ENCODE measurements at regions not wholly inside any gene's neighbourhood (a gene's known extent, or its start where the extent isn't known, plus 50 kb on each side); places are given as distances from the start of the nearest gene placed in this dataset.

DNA sequence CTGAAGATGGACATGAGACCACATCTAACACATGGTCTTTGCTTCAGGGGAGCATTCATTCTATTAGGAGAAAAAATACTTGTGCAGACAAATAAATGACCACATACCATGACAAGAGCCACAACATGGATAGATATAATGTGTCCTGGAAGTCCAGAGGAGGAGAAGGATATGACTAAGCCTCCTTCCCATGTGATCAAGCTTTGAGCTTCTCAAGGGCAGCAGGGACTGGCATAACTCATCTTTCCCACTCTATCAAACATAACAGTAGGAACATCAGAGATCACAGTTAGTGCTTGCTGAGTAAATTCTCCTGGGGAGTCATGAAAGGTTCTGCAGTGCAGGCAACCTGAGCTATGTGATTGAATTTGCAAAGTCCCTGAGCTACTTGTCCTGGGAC is 86.0 kb upstream of the LPP start:
- Histone ChIP-seq H3K9ac (ENCODE audit: low read length) (no peak overlapping the region), H3K9me3 (ENCODE audit: control insufficient read depth, low read length) (no peaks in the 10 kb centered on the region), H3K4me1 (ENCODE audit: control insufficient read depth, insufficient read depth, low read length) (peaks cover 16% of the 10 kb centered on the region), H3K36me3 (ENCODE audit: control insufficient read depth, insufficient read depth, low read length) (no peaks in the 10 kb centered on the region), H3K27me3 (ENCODE audit: control insufficient read depth, insufficient read depth, low read length) (peaks cover 20% of the 10 kb centered on the region), H3K4me3 (ENCODE audit: low read length) (no peak overlapping the region)

DNA sequence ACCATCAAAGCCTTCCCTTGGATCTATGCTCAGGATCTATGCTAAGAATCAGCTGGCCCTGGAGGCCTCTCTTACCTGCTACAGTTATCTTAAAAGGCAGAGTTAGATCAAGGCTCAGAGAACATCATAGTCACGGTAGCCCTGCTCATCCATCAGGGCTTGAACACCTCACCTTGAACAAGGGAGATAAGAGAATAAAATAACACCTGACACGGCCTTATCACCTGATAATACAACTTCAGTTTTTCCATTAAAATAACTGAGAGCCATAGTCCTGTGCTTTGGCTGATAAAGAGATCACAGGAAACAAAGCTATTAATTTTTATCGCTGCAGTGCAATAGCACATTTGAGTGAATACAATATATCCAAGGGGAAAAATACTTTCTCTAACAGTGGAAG is 85.6 kb upstream of the LPP start:
- no peak overlapping the region for H3K9ac ChIP-seq (ENCODE audit: low read length)
- H3K4me3 ChIP-seq (ENCODE audit: low read length) = no peak overlapping the region
- H3K4me1 ChIP-seq (ENCODE audit: control insufficient read depth, insufficient read depth, low read length) = peaks cover 16% of the 10 kb centered on the region
- peaks cover 20% of the 10 kb centered on the region for H3K27me3 ChIP-seq (ENCODE audit: control insufficient read depth, insufficient read depth, low read length)
- no peaks in the 10 kb centered on the region for H3K36me3 ChIP-seq (ENCODE audit: control insufficient read depth, insufficient read depth, low read length)
- no peaks in the 10 kb centered on the region for H3K9me3 ChIP-seq (ENCODE audit: control insufficient read depth, low read length)

DNA sequence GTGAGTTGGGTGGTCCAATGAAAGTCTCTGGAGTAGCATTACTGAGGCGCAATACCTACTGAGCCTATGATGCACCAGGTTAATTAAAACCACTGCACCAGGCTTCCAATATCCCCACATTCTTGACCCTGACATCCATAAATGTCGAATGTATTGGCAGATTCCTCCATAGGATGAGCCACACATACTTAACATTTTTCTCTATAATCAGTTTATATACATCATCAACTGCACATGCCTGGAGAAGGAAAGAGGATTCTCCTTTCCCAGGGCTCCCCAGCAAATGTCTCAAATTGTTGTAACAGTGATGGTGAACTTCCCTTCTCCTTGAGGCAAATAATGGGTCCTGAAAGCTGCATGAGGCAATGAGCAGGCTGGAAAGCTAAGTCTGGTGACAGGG is 82.3 kb upstream of the LPP start:
- H3K36me3 ChIP-seq (ENCODE audit: control insufficient read depth, insufficient read depth, low read length) = no peaks in the 10 kb centered on the region
- H3K4me1 ChIP-seq (ENCODE audit: control insufficient read depth, insufficient read depth, low read length) = no peaks in the 10 kb centered on the region
- H3K9ac ChIP-seq (ENCODE audit: low read length) = no peak overlapping the region
- no peak overlapping the region for H3K4me3 ChIP-seq (ENCODE audit: low read length)
- H3K27me3 ChIP-seq (ENCODE audit: control insufficient read depth, insufficient read depth, low read length) = peaks cover 15% of the 10 kb centered on the region
- H3K9me3 ChIP-seq (ENCODE audit: control insufficient read depth, low read length) = no peaks in the 10 kb centered on the region

DNA sequence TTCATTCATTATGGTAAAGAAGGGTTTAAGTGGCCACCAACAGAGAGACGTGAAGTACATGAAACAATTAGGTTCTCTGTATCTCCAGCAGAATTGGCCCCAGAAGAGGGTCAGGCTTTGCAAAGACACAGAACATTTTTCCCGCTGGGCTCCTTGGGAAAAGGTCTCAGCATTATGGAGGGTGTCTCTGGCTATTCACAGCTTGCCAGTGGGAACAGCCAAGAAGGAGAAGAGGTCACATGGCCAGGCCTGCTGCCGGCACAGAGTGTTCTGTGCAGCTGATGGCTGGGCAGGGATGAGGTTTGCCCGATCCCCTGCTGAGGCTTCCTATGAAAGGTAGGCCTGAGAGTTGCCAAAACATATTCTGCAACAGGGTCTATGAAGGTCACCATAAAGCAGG is 77.8 kb upstream of the LPP start:
- H3K27me3 ChIP-seq (ENCODE audit: control insufficient read depth, insufficient read depth, low read length) = no peaks in the 10 kb centered on the region

DNA sequence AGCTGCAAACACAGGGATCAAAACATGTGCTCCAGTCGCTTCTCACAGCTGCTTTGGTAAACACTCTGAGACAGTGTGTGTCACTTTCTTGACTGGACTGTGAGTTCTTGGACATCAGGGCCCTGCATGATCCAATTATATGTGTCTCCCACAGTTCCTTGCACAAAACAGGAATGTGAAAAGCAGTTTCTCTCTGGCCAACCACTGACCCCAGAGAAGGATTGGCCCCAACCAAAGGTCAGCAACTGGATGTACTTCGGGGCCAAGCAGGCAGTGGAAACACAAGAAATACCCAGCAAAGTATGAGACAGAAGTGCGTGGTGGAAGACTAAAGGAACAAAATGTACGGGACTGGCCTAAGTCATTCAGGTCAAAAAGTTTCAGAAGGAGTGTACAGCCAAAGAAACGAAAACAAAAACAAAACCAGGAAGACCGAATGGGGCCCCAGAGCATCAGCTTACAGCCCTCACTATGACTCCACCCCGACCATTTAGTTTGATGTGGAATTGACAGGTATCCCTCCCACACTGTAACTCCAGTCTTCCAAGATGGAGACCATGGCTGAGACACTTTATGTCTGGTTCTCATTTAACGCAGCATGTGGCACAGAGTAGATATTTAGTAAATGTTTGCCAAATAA is 76.7 kb upstream of the LPP start:
- Histone ChIP-seq H3K36me3 (ENCODE audit: control insufficient read depth, insufficient read depth, low read length) (no peaks in the 10 kb centered on the region), H3K4me3 (ENCODE audit: low read length) (no peak overlapping the region), H3K27me3 (ENCODE audit: control insufficient read depth, insufficient read depth, low read length) (no peaks in the 10 kb centered on the region), H3K9ac (ENCODE audit: low read length) (no peak overlapping the region), H3K4me1 (ENCODE audit: control insufficient read depth, insufficient read depth, low read length) (no peaks in the 10 kb centered on the region), H3K9me3 (ENCODE audit: control insufficient read depth, low read length) (no peaks in the 10 kb centered on the region)

More for the DNA sequence above, 77.8 kb upstream of the LPP start:
- Histone ChIP-seq H3K9me3 (ENCODE audit: control insufficient read depth, low read length) (no peaks in the 10 kb centered on the region), H3K9ac (ENCODE audit: low read length) (no peak overlapping the region), H3K4me1 (ENCODE audit: control insufficient read depth, insufficient read depth, low read length) (no peaks in the 10 kb centered on the region), H3K36me3 (ENCODE audit: control insufficient read depth, insufficient read depth, low read length) (no peaks in the 10 kb centered on the region), H3K4me3 (ENCODE audit: low read length) (no peak overlapping the region)

DNA sequence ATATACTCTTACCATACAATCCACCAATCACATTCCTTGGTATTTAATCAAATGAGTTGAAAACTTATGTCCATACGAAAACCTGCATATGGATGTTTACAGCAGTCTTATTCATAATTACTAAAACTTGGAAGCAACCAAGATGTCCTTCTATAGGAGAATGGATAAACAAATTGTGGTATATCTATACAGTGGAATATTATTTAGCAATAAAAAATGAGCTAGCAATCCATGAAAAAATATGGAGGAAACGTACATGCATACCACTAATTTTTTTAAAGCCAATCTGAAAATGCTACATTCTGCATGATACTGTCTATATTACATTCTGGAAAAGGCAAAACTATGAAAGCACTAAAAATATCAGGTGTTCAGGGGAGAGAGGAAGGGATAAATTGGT is 73.9 kb upstream of the LPP start:
- Histone ChIP-seq H3K4me1 (ENCODE audit: control insufficient read depth, insufficient read depth, low read length) (no peaks in the 10 kb centered on the region), H3K9me3 (ENCODE audit: control insufficient read depth, low read length) (no peaks in the 10 kb centered on the region), H3K4me3 (ENCODE audit: low read length) (no peak overlapping the region), H3K9ac (ENCODE audit: low read length) (no peak overlapping the region), H3K27me3 (ENCODE audit: control insufficient read depth, insufficient read depth, low read length) (no peaks in the 10 kb centered on the region), H3K36me3 (ENCODE audit: control insufficient read depth, insufficient read depth, low read length) (no peaks in the 10 kb centered on the region)

DNA sequence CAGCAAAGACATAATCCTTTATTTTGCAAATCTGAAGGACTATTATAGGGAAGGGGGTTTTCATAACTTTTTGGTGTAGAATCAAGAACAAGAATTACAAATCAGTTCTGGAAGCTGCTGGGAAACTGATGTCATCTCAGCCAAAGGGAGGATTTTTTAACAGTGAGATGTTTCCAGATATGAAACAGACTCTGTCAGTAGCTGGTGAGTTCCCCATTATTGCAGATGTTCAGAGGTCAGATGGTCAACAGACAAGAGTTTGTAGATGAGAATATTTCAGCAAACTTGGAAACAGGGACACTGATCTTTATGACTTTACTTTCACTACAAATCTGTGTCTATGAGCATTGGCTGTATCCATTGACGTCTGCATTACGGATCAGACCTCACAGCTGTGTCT is 71.9 kb upstream of the LPP start:
- H3K27me3 ChIP-seq (ENCODE audit: control insufficient read depth, insufficient read depth, low read length) = no peaks in the 10 kb centered on the region
- no peak overlapping the region for H3K9ac ChIP-seq (ENCODE audit: low read length)
- no peaks in the 10 kb centered on the region for H3K9me3 ChIP-seq (ENCODE audit: control insufficient read depth, low read length)
- H3K4me3 ChIP-seq (ENCODE audit: low read length) = no peak overlapping the region
- no peaks in the 10 kb centered on the region for H3K36me3 ChIP-seq (ENCODE audit: control insufficient read depth, insufficient read depth, low read length)
- peaks cover 8% of the 10 kb centered on the region for H3K4me1 ChIP-seq (ENCODE audit: control insufficient read depth, insufficient read depth, low read length)

DNA sequence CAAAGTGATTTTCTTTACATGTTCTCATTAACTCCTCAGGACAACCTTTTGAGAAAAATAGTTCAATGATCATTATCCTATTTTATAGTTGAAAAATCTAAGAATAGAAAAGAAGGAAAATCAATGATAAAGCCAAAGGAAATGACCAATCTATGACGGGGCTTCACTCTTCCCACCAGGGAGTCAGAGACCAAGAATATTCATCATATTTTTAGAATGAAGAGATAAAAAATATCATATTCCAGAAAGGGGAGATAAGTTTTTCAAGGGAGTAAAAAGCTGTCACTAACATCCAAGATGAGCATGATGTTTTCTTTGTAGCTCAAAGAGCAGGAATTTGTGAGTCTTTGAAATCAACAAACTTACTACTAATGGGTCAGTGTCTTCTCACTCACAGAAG is 71.5 kb upstream of the LPP start:
- no peaks in the 10 kb centered on the region for H3K36me3 ChIP-seq (ENCODE audit: control insufficient read depth, insufficient read depth, low read length)
- no peak overlapping the region for H3K9ac ChIP-seq (ENCODE audit: low read length)
- H3K27me3 ChIP-seq (ENCODE audit: control insufficient read depth, insufficient read depth, low read length) = no peaks in the 10 kb centered on the region
- H3K4me3 ChIP-seq (ENCODE audit: low read length) = no peak overlapping the region
- peaks cover 8% of the 10 kb centered on the region for H3K4me1 ChIP-seq (ENCODE audit: control insufficient read depth, insufficient read depth, low read length)
- no peaks in the 10 kb centered on the region for H3K9me3 ChIP-seq (ENCODE audit: control insufficient read depth, low read length)

DNA sequence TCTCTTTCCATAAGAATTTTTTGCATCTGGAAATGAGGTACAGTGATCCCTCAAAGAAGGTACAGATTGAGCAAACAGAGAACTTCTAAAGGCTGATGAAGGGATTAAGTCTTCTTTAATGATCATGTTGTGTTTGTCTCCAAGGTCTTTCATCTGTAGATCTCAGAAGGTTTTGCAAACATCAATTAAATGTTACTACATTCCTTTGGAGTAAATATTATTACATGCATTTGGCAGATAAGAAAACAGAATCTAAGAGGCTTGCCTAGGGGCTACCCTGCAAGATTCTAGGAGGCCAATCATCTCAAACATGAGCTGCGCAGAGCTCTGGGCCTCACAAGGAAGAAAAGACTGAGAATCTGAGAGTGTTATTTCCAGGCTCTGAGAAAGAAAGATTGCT is 70.9 kb upstream of the LPP start:
- no peaks in the 10 kb centered on the region for H3K27me3 ChIP-seq (ENCODE audit: control insufficient read depth, insufficient read depth, low read length)
- H3K4me1 ChIP-seq (ENCODE audit: control insufficient read depth, insufficient read depth, low read length) = peaks cover 8% of the 10 kb centered on the region
- H3K9ac ChIP-seq (ENCODE audit: low read length) = no peak overlapping the region
- H3K9me3 ChIP-seq (ENCODE audit: control insufficient read depth, low read length) = no peaks in the 10 kb centered on the region
- no peaks in the 10 kb centered on the region for H3K36me3 ChIP-seq (ENCODE audit: control insufficient read depth, insufficient read depth, low read length)
- no peak overlapping the region for H3K4me3 ChIP-seq (ENCODE audit: low read length)

DNA sequence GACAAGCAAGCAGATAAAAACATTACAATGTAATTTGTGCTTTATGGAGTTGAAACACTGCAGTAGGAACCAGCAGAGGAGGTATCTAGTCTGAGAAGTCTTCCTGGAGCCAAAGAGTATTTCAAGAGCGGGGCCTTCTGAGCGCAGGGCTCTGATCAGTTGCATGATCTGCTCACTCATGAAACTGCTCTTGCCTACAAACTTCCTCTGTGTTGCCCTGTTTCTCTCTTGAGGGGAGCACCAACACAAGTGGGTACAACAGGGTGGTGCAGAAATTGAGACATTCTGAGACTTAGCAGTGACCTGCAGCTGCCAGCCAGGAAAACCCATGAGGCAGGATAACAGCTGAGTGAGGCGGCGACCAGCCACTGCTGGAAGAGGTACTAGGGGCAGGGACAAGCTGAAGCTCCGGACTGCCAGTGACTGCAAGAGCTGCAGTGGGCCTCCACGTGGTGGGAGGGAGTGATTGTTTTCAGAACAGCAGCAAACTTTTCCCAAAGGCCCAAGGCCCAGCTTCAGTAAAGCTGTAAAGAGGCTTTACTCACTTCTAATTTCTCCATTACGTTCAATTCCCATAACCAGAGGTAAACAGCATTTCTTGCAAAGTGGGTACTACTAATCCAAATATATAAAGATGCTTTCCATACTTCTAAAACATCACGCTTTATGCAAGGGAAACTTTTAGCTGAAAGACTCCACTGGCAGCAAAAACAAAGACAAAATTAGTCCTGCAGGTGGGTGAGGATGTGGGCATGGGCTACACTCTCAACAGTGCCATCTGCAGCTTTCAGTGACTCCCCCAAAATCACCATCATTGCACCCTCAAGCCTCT is 69.0 kb upstream of the LPP start:
- H3K27me3 ChIP-seq (ENCODE audit: control insufficient read depth, insufficient read depth, low read length) = no peaks in the 10 kb centered on the region
- H3K4me1 ChIP-seq (ENCODE audit: control insufficient read depth, insufficient read depth, low read length) = peaks cover 8% of the 10 kb centered on the region
- H3K9me3 ChIP-seq (ENCODE audit: control insufficient read depth, low read length) = no peaks in the 10 kb centered on the region
- no peak overlapping the region for H3K4me3 ChIP-seq (ENCODE audit: low read length)
- H3K36me3 ChIP-seq (ENCODE audit: control insufficient read depth, insufficient read depth, low read length) = no peaks in the 10 kb centered on the region
- H3K9ac ChIP-seq (ENCODE audit: low read length) = no peak overlapping the region

DNA sequence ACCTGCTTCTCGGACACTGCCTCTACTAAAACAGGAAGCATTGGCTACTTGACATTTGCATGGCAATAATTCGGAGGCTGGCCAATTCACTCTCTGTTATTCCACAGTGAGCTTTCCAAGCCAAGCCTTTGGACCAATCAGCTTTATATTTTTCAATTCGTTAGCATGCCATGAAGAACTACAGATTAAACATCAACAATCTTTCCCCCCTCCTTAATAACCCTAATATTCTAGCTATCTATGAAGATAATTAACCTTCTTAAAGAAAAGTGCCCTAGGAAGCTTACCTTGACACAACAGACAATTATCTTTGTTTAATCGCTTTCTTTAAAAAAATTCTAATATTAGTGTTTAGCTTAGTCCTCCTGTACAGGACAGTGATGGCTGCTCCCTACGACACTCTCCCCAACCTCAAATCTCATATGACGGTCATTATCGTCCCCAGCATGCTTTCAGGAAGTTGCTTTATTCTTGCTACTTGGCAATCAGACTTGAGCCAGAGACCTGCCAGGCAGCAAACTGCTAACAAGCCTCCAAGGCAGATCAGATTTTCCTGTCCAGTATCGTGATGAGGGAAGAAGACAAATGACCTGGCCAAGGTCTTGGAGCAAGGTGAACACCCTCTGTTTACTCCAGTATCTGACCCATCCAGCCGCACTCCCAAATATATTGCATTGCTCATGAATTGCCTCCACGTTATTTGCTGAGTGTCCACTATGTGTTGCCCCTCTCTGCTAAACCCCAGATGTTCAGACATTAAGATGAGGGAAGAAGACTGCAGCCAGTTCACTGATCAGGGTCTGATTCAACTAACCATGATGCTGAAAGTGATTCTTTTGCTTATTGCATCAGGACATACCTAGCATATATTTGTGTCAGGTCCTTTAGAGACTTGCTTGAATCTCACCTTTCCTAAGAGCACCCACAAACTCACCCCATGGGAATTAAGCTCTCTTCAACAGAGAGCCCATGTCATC is 68.1 kb upstream of the LPP start:
- H3K4me1 ChIP-seq (ENCODE audit: control insufficient read depth, insufficient read depth, low read length) = peaks cover 8% of the 10 kb centered on the region

More for the DNA sequence above, 68.1 kb upstream of the LPP start:
- H3K27me3 ChIP-seq (ENCODE audit: control insufficient read depth, insufficient read depth, low read length) = no peaks in the 10 kb centered on the region
- no peaks in the 10 kb centered on the region for H3K36me3 ChIP-seq (ENCODE audit: control insufficient read depth, insufficient read depth, low read length)
- no peaks in the 10 kb centered on the region for H3K9me3 ChIP-seq (ENCODE audit: control insufficient read depth, low read length)
- H3K4me3 ChIP-seq (ENCODE audit: low read length) = no peak overlapping the region
- H3K9ac ChIP-seq (ENCODE audit: low read length) = no peak overlapping the region

Measured in mucosa of stomach (tissue), 1 donor.